ENCODE measurements at regions not wholly inside any gene's neighbourhood (a gene's known extent, or its start where the extent isn't known, plus 50 kb on each side); places are given as distances from the start of the nearest gene placed in this dataset.
"Not testable (repeated sequence)": the region's sequence is repeated elsewhere in the genome, so short reads cannot be mapped to it uniquely, and the experiment has no call there.

DNA sequence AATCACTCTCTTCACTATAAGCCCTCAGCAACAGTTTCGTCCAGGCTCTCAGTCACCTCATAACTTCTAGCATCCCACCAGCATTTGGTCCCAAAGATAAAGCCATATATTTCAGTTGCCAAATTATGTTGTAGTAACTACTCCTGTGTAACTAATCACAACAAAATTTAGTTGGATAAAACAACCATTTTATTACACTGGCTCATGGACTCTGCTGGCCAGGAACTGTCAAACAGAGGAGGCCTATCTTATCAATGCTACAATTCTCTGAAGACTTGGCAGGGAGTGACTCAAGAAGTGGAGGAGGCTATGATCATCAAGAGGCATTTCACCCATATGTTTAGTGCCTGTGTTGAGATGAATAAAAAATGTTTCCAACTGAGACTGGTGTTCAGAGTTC is 1082.3 kb upstream of the GJE1 start:
- H3K27me3 ChIP-seq (ENCODE audit: control insufficient read depth, insufficient read depth, low read length): no peaks in the 10 kb centered on the region
- WGBS (ENCODE audit: insufficient coverage): no CpG with 5 or more reads among the region's 1 CpG
- H3K9me3 ChIP-seq (replicated peaks; ENCODE audit: control insufficient read depth, low read depth, low read length): no peaks in the 10 kb centered on the region
- H3K36me3 ChIP-seq (ENCODE audit: control insufficient read depth, insufficient read depth, low read length): no peaks in the 10 kb centered on the region
- H3K4me1 ChIP-seq (ENCODE audit: control insufficient read depth, insufficient read depth, low read length): no peaks in the 10 kb centered on the region
- no peak for DNase-seq
- H3K4me3 ChIP-seq (ENCODE audit: low read length): no peak overlapping the region
- no peak overlapping the region for H3K27ac ChIP-seq (ENCODE audit: low read length)

- Histone ChIP-seq H3K36me3 (ENCODE audit: control insufficient read depth, insufficient read depth, low read length) (no peaks in the 10 kb centered on the region), H3K4me3 (ENCODE audit: low read length) (no peak overlapping the region), H3K27ac (ENCODE audit: low read length) (no peak overlapping the region), H3K4me1 (ENCODE audit: control insufficient read depth, insufficient read depth, low read length) (no peaks in the 10 kb centered on the region), H3K27me3 (ENCODE audit: control insufficient read depth, insufficient read depth, low read length) (no peaks in the 10 kb centered on the region), H3K9me3 (replicated peaks; ENCODE audit: control insufficient read depth, low read depth, low read length) (no peaks in the 10 kb centered on the region)
- WGBS (ENCODE audit: insufficient coverage): no CpG with 5 or more reads among the region's 1 CpG
- no peak for DNase-seq
These were observed 1084.3 kb upstream of the GJE1 start for GRCh38 chr6:141048451-141048850.

DNA sequence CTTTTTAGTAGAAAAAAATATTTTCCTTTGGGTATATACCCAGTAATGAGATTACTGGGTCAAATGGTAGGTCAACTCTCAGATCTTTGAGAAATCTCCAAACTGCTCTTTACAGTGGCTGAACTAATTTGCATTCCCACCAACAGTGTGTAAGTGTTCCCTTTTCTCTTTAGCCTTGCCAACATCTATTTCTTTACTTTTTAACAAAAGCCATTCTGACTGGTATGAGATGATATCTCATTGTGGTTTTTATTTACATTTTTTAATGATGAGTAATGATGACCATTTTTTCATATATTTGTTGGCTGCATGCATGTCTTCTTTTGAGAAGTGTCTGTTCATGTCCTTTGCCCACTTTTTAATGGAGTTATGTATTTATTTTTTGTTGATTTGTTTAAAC is 1086.2 kb upstream of the GJE1 start:
- not testable (repeated sequence) for H3K9me3 ChIP-seq (replicated peaks; ENCODE audit: control insufficient read depth, low read depth, low read length); H3K36me3 ChIP-seq (ENCODE audit: control insufficient read depth, insufficient read depth, low read length); H3K27me3 ChIP-seq (ENCODE audit: control insufficient read depth, insufficient read depth, low read length); H3K4me1 ChIP-seq (ENCODE audit: control insufficient read depth, insufficient read depth, low read length); H3K27ac ChIP-seq (ENCODE audit: low read length); H3K4me3 ChIP-seq (ENCODE audit: low read length); DNase-seq

DNA sequence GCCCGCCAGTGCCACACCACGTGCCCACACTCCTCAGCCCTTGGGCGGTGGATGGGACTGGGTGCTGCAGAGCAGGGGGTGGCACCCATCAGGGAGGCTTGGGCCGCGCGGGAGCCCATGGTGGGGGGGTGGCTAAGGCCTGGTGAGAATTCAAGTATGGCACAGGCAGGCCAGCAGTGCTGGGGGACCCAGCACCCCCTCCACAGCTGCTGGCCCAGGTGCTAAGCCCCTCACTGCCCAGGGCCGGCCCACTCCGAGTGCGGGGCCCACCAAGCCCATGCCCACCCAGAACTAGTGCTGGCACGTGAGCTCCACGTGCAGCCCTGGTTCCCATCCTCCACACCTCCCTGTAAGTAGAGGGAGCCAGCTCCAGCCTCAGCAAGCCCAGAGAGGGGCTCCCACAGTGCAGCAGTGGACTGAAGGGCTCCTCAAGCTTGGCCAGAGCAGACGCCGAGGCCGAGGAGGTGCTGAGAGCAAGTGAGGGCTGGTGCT is 1091.1 kb upstream of the GJE1 start:
- 97% methylated on average over 10 of the region's 14 CpGs for WGBS (ENCODE audit: insufficient coverage)
- peaks cover 6% of the 10 kb centered on the region for H3K9me3 ChIP-seq (replicated peaks; ENCODE audit: control insufficient read depth, low read depth, low read length)

DNA sequence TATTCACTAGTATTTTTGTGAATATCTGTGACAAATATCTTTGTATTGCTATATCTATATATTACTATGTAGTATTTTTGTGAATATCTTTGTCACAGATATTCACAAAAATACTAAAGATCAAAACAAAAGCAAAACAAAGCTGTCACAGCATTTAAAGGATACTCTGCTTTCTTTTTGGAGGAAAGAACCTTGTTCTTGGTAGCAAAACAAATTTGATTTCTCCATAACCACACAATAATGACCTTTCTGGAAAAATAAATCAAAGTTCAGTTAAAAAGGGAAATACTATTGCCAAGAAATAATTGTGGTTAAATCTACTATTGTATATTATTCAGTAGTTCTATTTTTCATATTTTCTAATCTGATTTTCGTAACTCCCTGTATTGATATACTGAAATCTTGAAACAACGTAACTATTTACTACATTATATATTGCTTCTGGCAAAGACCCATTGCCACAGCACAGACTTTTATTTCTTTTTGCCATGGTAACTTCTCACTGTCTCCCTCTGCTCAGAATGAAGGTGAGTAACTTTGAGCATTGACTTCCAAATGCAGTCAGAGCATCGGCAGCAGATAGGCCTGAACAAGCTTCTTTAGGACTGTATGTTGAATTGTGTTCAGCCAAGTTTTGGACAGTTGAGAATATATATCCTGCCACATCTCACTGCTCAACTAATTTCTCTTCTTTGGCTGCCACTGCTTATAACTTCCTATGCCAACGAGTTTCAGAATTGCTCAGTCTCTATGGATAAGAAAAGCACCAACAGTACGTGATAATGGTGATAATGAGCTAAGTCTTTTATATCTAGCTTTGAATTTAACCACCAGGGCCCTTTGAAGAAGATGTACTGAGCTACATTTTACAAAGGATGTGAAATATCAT is 1097.2 kb upstream of the GJE1 start:
- H3K27ac ChIP-seq (ENCODE audit: low read length): no peak overlapping the region
- no peak overlapping the region for H3K4me3 ChIP-seq (ENCODE audit: low read length)
- no CpG with 5 or more reads among the region's 5 CpGs for WGBS (ENCODE audit: insufficient coverage)
- H3K36me3 ChIP-seq (ENCODE audit: control insufficient read depth, insufficient read depth, low read length): no peaks in the 10 kb centered on the region
- no peak for DNase-seq
- no peaks in the 10 kb centered on the region for H3K4me1 ChIP-seq (ENCODE audit: control insufficient read depth, insufficient read depth, low read length)
- H3K27me3 ChIP-seq (ENCODE audit: control insufficient read depth, insufficient read depth, low read length): no peaks in the 10 kb centered on the region
- H3K9me3 ChIP-seq (replicated peaks; ENCODE audit: control insufficient read depth, low read depth, low read length): no peaks in the 10 kb centered on the region

More for the DNA sequence above, 1091.1 kb upstream of the GJE1 start:
- H3K27ac ChIP-seq (ENCODE audit: low read length): no peak overlapping the region
- no peaks in the 10 kb centered on the region for H3K36me3 ChIP-seq (ENCODE audit: control insufficient read depth, insufficient read depth, low read length)
- no peaks in the 10 kb centered on the region for H3K4me1 ChIP-seq (ENCODE audit: control insufficient read depth, insufficient read depth, low read length)
- no peak for DNase-seq
- no peaks in the 10 kb centered on the region for H3K27me3 ChIP-seq (ENCODE audit: control insufficient read depth, insufficient read depth, low read length)
- H3K4me3 ChIP-seq (ENCODE audit: low read length): no peak overlapping the region

- no peak overlapping the region for H3K4me3 ChIP-seq (ENCODE audit: low read length)
- H3K4me1 ChIP-seq (ENCODE audit: control insufficient read depth, insufficient read depth, low read length): no peaks in the 10 kb centered on the region
- H3K9me3 ChIP-seq (replicated peaks; ENCODE audit: control insufficient read depth, low read depth, low read length): no peaks in the 10 kb centered on the region
- DNase-seq: no peak
- H3K27me3 ChIP-seq (ENCODE audit: control insufficient read depth, insufficient read depth, low read length): no peaks in the 10 kb centered on the region
- no peak overlapping the region for H3K27ac ChIP-seq (ENCODE audit: low read length)
- no peaks in the 10 kb centered on the region for H3K36me3 ChIP-seq (ENCODE audit: control insufficient read depth, insufficient read depth, low read length)
These were observed 1099.6 kb upstream of the GJE1 start for GRCh38 chr6:141033101-141033500.

- no peaks in the 10 kb centered on the region for H3K36me3 ChIP-seq (ENCODE audit: control insufficient read depth, insufficient read depth, low read length)
- H3K4me3 ChIP-seq (ENCODE audit: low read length): no peak overlapping the region
- H3K27ac ChIP-seq (ENCODE audit: low read length): no peak overlapping the region
- WGBS (ENCODE audit: insufficient coverage): no CpG with 5 or more reads among the region's 1 CpG
- no peaks in the 10 kb centered on the region for H3K4me1 ChIP-seq (ENCODE audit: control insufficient read depth, insufficient read depth, low read length)
- H3K27me3 ChIP-seq (ENCODE audit: control insufficient read depth, insufficient read depth, low read length): no peaks in the 10 kb centered on the region
- no peak for DNase-seq
- no peaks in the 10 kb centered on the region for H3K9me3 ChIP-seq (replicated peaks; ENCODE audit: control insufficient read depth, low read depth, low read length)
These were observed 1102.8 kb upstream of the GJE1 start for GRCh38 chr6:141029908-141030307.

DNA sequence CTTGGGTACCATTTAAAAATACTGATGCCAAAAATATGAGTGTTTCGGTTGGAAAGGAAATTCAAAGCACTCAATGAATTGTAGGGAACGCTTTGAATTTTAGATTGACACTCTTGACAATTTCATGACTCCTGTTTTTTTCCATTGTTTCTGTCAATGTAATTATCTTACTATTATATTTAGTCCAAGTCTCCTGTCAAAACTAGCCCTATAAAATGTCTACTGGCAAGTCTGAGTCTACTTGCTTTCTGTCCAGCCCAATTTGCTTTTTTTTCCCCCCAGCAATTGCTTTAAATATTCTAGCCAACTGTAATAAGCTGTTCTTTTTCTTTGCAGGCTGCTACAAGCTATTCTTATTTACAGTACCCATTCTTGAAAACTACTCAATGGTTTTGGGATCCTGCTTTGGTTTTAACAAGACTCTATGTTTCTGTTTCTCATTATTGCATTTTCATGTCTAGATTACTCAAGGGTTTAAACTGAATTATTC is 1103.9 kb upstream of the GJE1 start:
- H3K4me1 ChIP-seq (ENCODE audit: control insufficient read depth, insufficient read depth, low read length): no peaks in the 10 kb centered on the region
- H3K27me3 ChIP-seq (ENCODE audit: control insufficient read depth, insufficient read depth, low read length): no peaks in the 10 kb centered on the region
- WGBS (ENCODE audit: insufficient coverage): no CpG with 5 or more reads among the region's 2 CpGs
- peak; percentile 84 for DNase-seq
- no peaks in the 10 kb centered on the region for H3K36me3 ChIP-seq (ENCODE audit: control insufficient read depth, insufficient read depth, low read length)
- no peak overlapping the region for H3K4me3 ChIP-seq (ENCODE audit: low read length)
- H3K27ac ChIP-seq (ENCODE audit: low read length): no peak overlapping the region
- no peaks in the 10 kb centered on the region for H3K9me3 ChIP-seq (replicated peaks; ENCODE audit: control insufficient read depth, low read depth, low read length)

GRCh38 chr6:141026504-141026903 is 1106.2 kb upstream of the GJE1 start:
- Histone ChIP-seq H3K27ac (ENCODE audit: low read length) (no peak overlapping the region), H3K36me3 (ENCODE audit: control insufficient read depth, insufficient read depth, low read length) (no peaks in the 10 kb centered on the region), H3K4me1 (ENCODE audit: control insufficient read depth, insufficient read depth, low read length) (no peaks in the 10 kb centered on the region), H3K9me3 (replicated peaks; ENCODE audit: control insufficient read depth, low read depth, low read length) (no peaks in the 10 kb centered on the region), H3K4me3 (ENCODE audit: low read length) (no peak overlapping the region), H3K27me3 (ENCODE audit: control insufficient read depth, insufficient read depth, low read length) (no peaks in the 10 kb centered on the region)
- WGBS (ENCODE audit: insufficient coverage): no CpG with 5 or more reads among the region's 1 CpG
- DNase-seq: no peak

- no CpG with 5 or more reads among the region's 2 CpGs for WGBS (ENCODE audit: insufficient coverage)
- H3K9me3 ChIP-seq (replicated peaks; ENCODE audit: control insufficient read depth, low read depth, low read length): no peaks in the 10 kb centered on the region
- no peaks in the 10 kb centered on the region for H3K36me3 ChIP-seq (ENCODE audit: control insufficient read depth, insufficient read depth, low read length)
- H3K4me1 ChIP-seq (ENCODE audit: control insufficient read depth, insufficient read depth, low read length): no peaks in the 10 kb centered on the region
- no peaks in the 10 kb centered on the region for H3K27me3 ChIP-seq (ENCODE audit: control insufficient read depth, insufficient read depth, low read length)
- no peak overlapping the region for H3K27ac ChIP-seq (ENCODE audit: low read length)
- H3K4me3 ChIP-seq (ENCODE audit: low read length): no peak overlapping the region
- DNase-seq: no peak
These were observed 1108.2 kb upstream of the GJE1 start for GRCh38 chr6:141024526-141024925.

Data from muscle of leg (tissue), 3 donors.